Midbrain (tissue), 1 donor: ENCODE measurements at regions not wholly inside any gene's neighbourhood (a gene's known extent, or its start where the extent isn't known, plus 50 kb on each side); places are given as distances from the start of the nearest gene placed in this dataset.
"Not testable (repeated sequence)": the region's sequence is repeated elsewhere in the genome, so short reads cannot be mapped to it uniquely, and the experiment has no call there.

ENCODE experiments used
- DNase-seq: peaks from one replicate; lab custom pipeline; 2025; lab: John Stamatoyannopoulos, UW

- not testable (repeated sequence) for DNase-seq
These were observed 51.9 kb upstream of the ROPN1B start for GRCh38 chr3:125917020-125917549.

GRCh38 chr3:125918024-125918423 is 51.0 kb upstream of the ROPN1B start:
- DNase-seq: not testable (repeated sequence)

GRCh38 chr3:125918451-125918850 is 50.5 kb upstream of the ROPN1B start:
- DNase-seq: not testable (repeated sequence)

- DNase-seq: not testable (repeated sequence)
These were observed 50.1 kb upstream of the ROPN1B start for GRCh38 chr3:125918866-125919265.
